HCT116 (cell line): ENCODE measurements at regions not wholly inside any gene's neighbourhood (a gene's known extent, or its start where the extent isn't known, plus 50 kb on each side); places are given as distances from the start of the nearest gene placed in this dataset.

ENCODE experiments used
- CTCF ChIP-seq, 3 experiments: fragments of 200-600 bp in 1 of 3; sonication (generic) in 1 of 3; IDR thresholded peaks in 2 of 3; conservative IDR thresholded peaks in 1 of 3; 2 replicates each; pipeline ENCODE4 v1.5.1; 2012 to 2017; ENCODE audit warnings: low read depth in 2 of 3, low read length in 2 of 3, antibody characterized with exemption in 1 of 3, borderline replicate concordance in 1 of 3, control low read depth in 1 of 3, mild to moderate bottlenecking in 1 of 3, mixed read lengths in 1 of 3, mixed run types in 1 of 3, moderate library complexity in 1 of 3; ENCODE audit not compliant: insufficient read depth in 1 of 3
- EZH2 ChIP-seq: fragments of 200-600 bp; sonication (generic); IDR thresholded peaks from 2 replicates; pipeline ENCODE4 v1.6.1; 2017; ENCODE audit warnings: antibody characterized with exemption, mixed run types
- POLR2A ChIP-seq: IDR thresholded peaks from 2 replicates; pipeline ENCODE4 v1.7.0; 2011; ENCODE audit warnings: borderline replicate concordance; ENCODE audit not compliant: insufficient read depth, insufficient read length; ENCODE audit errors: extremely low read depth
- POLR2AphosphoS5 ChIP-seq: IDR thresholded peaks from 2 replicates; pipeline ENCODE4 v1.6.1; 2011; ENCODE audit warnings: mild to moderate bottlenecking, low read depth, low read length, moderate library complexity
- REST ChIP-seq: IDR thresholded peaks from 2 replicates; pipeline ENCODE4 v1.6.1; 2012; ENCODE audit warnings: low read depth
- SP1 ChIP-seq: IDR thresholded peaks from 2 replicates; pipeline ENCODE4 v1.6.1; 2012; ENCODE audit warnings: low read depth
- YY1 ChIP-seq: IDR thresholded peaks from 2 replicates; pipeline ENCODE4 v1.6.1; 2011; ENCODE audit warnings: low read length, low read depth, moderate library complexity, mild to moderate bottlenecking; ENCODE audit not compliant: insufficient replicate concordance; ENCODE audit errors: extremely low read depth
- ZFX ChIP-seq: fragments of 450-650 bp; IDR thresholded peaks from 2 replicates; pipeline ENCODE4 v1.6.1; 2017

- TF ChIP-seq ZFX (no peak), REST (no peak), SP1 (no peak), CTCF (IDR thresholded peaks at IDR 0.05 in 2 of 3, conservative IDR thresholded peaks at IDR 0.05 in 1 of 3; ENCODE audit: borderline replicate concordance in 1 of 3, insufficient read depth in 1 of 3, low read depth in 2 of 3, low read length in 2 of 3) (no peak), POLR2A (no peak), EZH2 (no peak), POLR2AphosphoS5 (no peak), YY1 (no peak)
Measured at GRCh38 chr1:101178341-101178687, 58.5 kb upstream of the S1PR1 start.
